ENCODE measurements at regions not wholly inside any gene's neighbourhood (a gene's known extent, or its start where the extent isn't known, plus 50 kb on each side); places are given as distances from the start of the nearest gene placed in this dataset.

DNA sequence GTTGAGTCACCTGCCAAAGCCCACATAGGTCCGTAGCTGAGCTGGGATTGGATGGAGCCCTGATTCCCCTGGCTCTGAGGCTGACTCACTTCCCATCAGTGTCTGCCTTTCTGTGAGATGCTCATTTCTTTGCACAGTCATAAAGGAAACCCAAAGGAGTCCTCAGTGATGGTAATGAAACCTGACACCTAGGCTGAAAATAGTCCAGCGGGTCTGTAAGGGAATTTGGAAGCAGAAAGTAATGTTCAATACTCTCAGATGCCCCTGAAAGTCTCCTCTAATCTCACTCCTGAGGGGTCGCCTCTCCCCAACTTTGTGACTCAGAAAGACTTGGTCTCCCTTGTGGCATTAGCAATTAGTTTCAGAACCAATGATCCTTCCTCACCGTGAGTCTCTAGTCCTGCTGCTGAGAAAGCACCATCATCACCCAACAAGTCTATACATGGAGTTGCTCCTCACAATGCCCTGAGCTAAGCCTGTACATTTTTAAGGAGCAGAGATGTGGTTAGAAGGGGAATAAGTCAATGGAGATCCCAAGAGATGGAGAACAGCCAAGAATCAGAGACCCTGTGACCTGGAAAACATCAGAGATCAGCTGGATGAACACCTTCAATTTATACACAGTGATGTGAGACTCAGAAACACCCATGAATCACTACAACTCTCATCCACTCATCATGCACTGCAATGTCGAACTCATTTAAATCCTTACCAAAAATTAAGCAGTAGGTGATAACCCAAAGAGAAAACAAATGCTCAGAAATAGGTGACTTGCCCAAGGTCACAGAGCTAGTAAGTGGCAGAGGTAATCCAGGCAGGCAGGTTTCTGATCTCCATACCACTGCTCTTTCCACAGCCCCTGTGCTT, 219.0 kb upstream of the CPEB2 start:
- DNase-seq, result peak; percentile 81
- Mint-ChIP-seq H3K27ac (peak overlapping the region; percentile 88), H3K27me3 (ENCODE audit: low read depth) (peaks cover 6% of the 10 kb centered on the region), H3K36me3 (ENCODE audit: low read depth) (peaks cover 1% of the 10 kb centered on the region), H3K9me3 (peaks cover 2% of the 10 kb centered on the region), H3K4me3 (no peak overlapping the region), H3K4me1 (ENCODE audit: low read depth) (peaks cover 18% of the 10 kb centered on the region)
- CTCF ChIA-PET, result no interaction called here
- intact Hi-C loops (cut with micrococcal nuclease), result loop anchor here (1.0 to 10.0 kb wide), 11 partner anchors 60 to 1127 kb away; partner anchors contain the start of genes CD38 and CPEB2

DNA sequence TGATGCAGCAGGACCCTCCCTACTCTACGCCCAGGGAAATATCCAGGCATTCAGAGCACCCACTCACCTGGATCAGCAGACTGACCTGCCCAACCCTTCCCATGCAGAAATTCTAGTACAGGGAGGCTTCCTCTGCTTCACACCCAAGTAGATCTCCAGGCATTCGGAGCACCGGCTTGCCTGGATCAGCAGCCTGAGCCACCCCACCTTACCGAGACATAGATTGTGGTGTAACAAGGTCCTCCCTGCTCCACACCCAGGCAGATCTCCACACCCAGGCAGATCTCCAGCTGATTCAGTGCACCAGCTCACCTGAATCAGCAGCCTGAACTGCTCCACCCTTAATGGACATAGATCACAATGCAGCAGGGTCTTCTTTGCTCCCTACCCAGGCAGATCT, 215.1 kb upstream of the CPEB2 start:
- intact Hi-C loops (cut with micrococcal nuclease), result loop anchor here (10.0 kb wide), 3 partner anchors 398 to 988 kb away; partner anchors contain the start of gene CD38
- peaks cover 10% of the 10 kb centered on the region for H3K9me3 Mint-ChIP-seq
- H3K27me3 Mint-ChIP-seq (ENCODE audit: low read depth), result peaks cover 27% of the 10 kb centered on the region
- H3K36me3 Mint-ChIP-seq (ENCODE audit: low read depth), result peaks cover 7% of the 10 kb centered on the region
- CTCF ChIA-PET, result no interaction called here
- H3K4me1 Mint-ChIP-seq (ENCODE audit: low read depth), result peaks cover 27% of the 10 kb centered on the region
- no peak for DNase-seq
- no peak overlapping the region for H3K27ac Mint-ChIP-seq
- H3K4me3 Mint-ChIP-seq, result no peak overlapping the region

DNA sequence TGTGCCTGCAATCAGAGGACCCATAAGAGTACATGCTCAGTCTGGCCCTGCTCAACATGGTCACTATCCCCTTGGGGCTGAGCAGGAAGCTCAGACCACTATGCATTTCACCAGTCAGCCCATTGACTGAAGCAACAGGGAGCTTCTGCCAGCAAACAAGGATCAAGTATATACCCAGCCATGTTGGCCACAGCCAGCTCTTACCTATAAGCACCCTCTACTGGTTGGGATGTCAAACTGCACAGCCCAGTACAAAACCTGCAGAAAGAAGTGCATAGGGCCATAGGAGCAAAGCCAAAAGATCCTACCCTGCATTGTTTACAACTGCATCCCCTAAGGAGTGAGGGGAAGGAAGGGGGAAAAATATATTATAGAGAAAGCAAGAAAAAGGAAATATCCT, 214.4 kb upstream of the CPEB2 start:
- CTCF ChIA-PET, result interaction anchor here (0.7 to 0.8 kb wide), 5 partner anchors 19 to 829 kb away, joined by 3 to 6 read pairs (median 4); no protein-coding TSS in a partner anchor
- peaks cover 7% of the 10 kb centered on the region for H3K36me3 Mint-ChIP-seq (ENCODE audit: low read depth)
- H3K4me1 Mint-ChIP-seq (ENCODE audit: low read depth), result peaks cover 21% of the 10 kb centered on the region
- DNase-seq, result peak; percentile 41
- H3K9me3 Mint-ChIP-seq, result peaks cover 10% of the 10 kb centered on the region
- no peak overlapping the region for H3K27ac Mint-ChIP-seq
- peaks cover 33% of the 10 kb centered on the region for H3K27me3 Mint-ChIP-seq (ENCODE audit: low read depth)
- intact Hi-C loops (cut with micrococcal nuclease), result loop anchor here (1.0 to 10.0 kb wide), 5 partner anchors 38 to 1134 kb away; partner anchors contain the start of gene CD38
- H3K4me3 Mint-ChIP-seq, result no peak overlapping the region

DNA sequence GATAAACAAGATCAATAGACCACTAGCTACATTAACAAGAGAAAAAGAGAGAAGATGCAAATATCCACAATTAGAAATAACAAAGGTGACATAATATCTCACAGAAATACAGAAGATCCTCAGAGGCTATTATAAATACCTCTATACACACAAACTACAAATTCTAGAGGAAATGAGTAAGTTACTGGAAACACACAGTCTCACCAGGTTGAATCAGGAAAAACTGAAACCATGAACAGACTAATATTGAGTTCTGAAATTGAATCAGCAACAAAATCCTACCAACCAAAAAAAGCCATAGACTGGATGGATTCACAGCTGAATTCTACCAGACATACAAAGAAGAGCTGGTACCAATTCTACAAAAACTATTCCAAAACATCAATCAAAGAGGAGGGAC, 211.8 kb upstream of the CPEB2 start:
- H3K36me3 Mint-ChIP-seq (ENCODE audit: low read depth), result peaks cover 7% of the 10 kb centered on the region
- H3K9me3 Mint-ChIP-seq, result peaks cover 19% of the 10 kb centered on the region
- H3K27me3 Mint-ChIP-seq (ENCODE audit: low read depth), result peaks cover 50% of the 10 kb centered on the region
- no peak for DNase-seq
- CTCF ChIA-PET, result interaction anchor here (0.7 kb wide), 1 partner anchor 164 kb away, joined by 3 read pairs; no protein-coding TSS in a partner anchor
- peak overlapping the region; percentile 32 for H3K27ac Mint-ChIP-seq
- intact Hi-C loops (cut with micrococcal nuclease), result loop anchor here (1.0 kb wide), 4 partner anchors 8 to 216 kb away; partner anchors contain the start of gene CPEB2
- no peak overlapping the region for H3K4me3 Mint-ChIP-seq
- H3K4me1 Mint-ChIP-seq (ENCODE audit: low read depth), result peaks cover 12% of the 10 kb centered on the region

DNA sequence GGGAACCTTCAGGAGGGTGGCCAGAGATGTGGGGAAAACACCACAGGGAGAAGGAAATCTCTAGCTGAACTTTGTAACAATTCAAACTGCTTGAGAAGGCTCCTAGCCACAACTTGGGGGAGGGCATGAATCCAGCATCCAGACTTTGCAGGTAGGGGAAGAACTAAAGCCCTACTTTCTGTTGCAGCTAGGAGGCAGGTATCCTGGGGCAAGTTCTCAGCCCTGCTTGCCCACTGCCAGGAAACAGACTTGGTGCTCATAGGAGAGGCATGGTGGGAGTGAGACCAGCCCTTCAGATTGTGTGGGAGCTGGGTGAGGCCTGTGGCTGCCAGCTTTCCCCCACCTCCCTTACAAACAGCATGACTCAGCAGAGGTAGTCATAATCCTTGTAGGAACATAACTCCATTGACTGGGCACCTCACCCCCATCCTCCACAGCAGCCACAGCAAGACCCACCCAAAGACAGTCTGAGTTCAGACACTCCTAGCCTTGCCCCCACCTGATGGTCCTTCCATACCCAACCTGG, 209.5 kb upstream of the CPEB2 start:
- Mint-ChIP-seq H3K27me3 (ENCODE audit: low read depth) (peaks cover 54% of the 10 kb centered on the region), H3K27ac (no peak overlapping the region), H3K9me3 (peaks cover 23% of the 10 kb centered on the region), H3K4me1 (ENCODE audit: low read depth) (peaks cover 12% of the 10 kb centered on the region), H3K36me3 (ENCODE audit: low read depth) (peaks cover 7% of the 10 kb centered on the region), H3K4me3 (no peak overlapping the region)
- no peak for DNase-seq
- intact Hi-C loops (cut with micrococcal nuclease), result no loop called here
- CTCF ChIA-PET, result interaction anchor here (1.1 kb wide), 1 partner anchor 25 kb away, joined by 3 read pairs; no protein-coding TSS in a partner anchor

DNA sequence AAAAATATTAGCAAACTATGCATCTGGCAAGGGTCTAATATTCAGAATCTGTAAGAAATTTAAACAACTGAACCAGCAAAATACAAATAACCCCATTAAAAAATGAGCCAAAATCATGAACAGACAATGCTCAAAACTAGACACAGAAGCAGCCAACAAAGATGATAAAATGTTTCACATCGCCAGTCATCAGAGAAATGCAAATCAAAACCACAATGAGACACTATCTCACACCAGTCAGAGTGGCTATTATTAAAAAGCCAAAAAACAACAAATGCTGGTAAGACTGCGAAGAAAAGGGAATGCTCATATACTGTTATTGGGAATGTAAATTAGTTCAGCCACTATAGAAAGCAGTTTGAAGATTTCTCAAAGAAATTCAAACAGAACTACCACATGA, 201.3 kb upstream of the CPEB2 start:
- CTCF ChIA-PET, result no interaction called here
- Mint-ChIP-seq H3K27ac (no peak overlapping the region), H3K9me3 (peaks cover 10% of the 10 kb centered on the region), H3K4me3 (no peak overlapping the region), H3K27me3 (ENCODE audit: low read depth) (peaks cover 26% of the 10 kb centered on the region), H3K4me1 (ENCODE audit: low read depth) (no peaks in the 10 kb centered on the region), H3K36me3 (ENCODE audit: low read depth) (no peaks in the 10 kb centered on the region)
- DNase-seq, result no peak
- intact Hi-C loops (cut with micrococcal nuclease), result no loop called here

DNA sequence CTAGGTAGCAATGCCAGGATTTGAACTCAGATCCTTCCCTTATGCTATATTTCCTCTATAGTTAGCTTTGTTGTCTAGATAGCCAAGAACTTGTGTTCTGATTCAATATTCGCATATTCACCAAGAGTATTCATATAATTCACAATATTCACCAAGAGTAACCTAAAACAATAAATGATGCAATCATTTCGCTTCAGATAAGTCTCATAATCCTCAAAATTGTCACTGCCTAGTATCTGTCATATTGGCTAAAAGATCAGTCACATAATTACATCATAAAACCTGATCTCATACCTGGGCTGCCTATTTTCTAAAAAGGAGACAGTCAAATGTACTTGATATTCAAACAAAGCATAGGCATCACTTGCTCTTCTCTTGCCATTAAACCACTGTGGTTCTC, 199.7 kb upstream of the CPEB2 start:
- H3K4me1 Mint-ChIP-seq (ENCODE audit: low read depth), result no peaks in the 10 kb centered on the region
- no peaks in the 10 kb centered on the region for H3K36me3 Mint-ChIP-seq (ENCODE audit: low read depth)
- no peak overlapping the region for H3K27ac Mint-ChIP-seq
- intact Hi-C loops (cut with micrococcal nuclease), result no loop called here
- peaks cover 7% of the 10 kb centered on the region for H3K9me3 Mint-ChIP-seq
- DNase-seq, result no peak
- H3K27me3 Mint-ChIP-seq (ENCODE audit: low read depth), result peaks cover 22% of the 10 kb centered on the region
- CTCF ChIA-PET, result no interaction called here
- no peak overlapping the region for H3K4me3 Mint-ChIP-seq

DNA sequence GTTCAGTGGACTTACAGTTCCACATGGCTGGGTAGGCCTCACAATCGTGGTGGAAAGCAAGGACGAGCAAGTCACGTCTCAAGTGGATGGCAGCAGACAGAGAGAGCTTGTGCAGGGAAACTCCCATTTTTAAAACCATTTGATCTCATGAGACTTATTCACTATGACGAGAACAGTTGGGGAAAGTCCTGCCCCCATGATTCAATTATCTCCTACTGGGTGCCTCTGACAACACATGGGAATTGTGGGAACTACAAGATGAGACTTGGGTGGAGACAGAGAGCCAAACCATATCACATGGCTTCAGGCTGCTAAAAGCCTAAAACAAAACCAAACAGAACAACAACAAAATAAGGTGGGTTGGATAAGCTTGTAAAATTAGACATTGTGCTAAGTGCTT, 194.4 kb upstream of the CPEB2 start:
- H3K36me3 Mint-ChIP-seq (ENCODE audit: low read depth), result no peaks in the 10 kb centered on the region
- intact Hi-C loops (cut with micrococcal nuclease), result no loop called here
- no peak overlapping the region for H3K4me3 Mint-ChIP-seq
- H3K4me1 Mint-ChIP-seq (ENCODE audit: low read depth), result peaks cover 2% of the 10 kb centered on the region
- no peaks in the 10 kb centered on the region for H3K9me3 Mint-ChIP-seq
- CTCF ChIA-PET, result no interaction called here
- no peak overlapping the region for H3K27ac Mint-ChIP-seq
- peaks cover 17% of the 10 kb centered on the region for H3K27me3 Mint-ChIP-seq (ENCODE audit: low read depth)
- peak; percentile 8 for DNase-seq

DNA sequence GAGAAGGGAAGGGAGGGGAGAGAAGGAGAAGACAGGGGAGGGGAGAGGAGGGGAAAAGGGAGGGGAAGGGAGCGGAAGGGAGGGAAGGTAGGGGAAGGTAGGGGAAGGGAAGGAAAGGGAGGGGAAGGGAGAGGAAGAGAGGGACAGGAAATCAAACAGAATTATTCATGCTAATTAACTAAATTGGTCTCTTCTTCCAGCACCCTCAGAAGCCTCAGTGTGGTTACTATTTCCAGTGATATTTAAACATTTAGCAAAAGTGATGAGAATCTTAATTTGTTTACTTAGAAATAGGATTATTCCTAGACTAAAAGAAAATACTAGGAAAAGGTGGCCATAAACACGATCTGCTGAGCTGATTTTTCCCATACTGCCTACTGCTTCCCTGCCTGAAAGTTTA, 193.1 kb upstream of the CPEB2 start:
- intact Hi-C loops (cut with micrococcal nuclease), result no loop called here
- Mint-ChIP-seq H3K4me1 (ENCODE audit: low read depth) (peaks cover 2% of the 10 kb centered on the region), H3K4me3 (no peak overlapping the region), H3K27ac (no peak overlapping the region), H3K36me3 (ENCODE audit: low read depth) (no peaks in the 10 kb centered on the region), H3K27me3 (ENCODE audit: low read depth) (peaks cover 12% of the 10 kb centered on the region), H3K9me3 (no peaks in the 10 kb centered on the region)
- CTCF ChIA-PET, result no interaction called here
- DNase-seq, result no peak

DNA sequence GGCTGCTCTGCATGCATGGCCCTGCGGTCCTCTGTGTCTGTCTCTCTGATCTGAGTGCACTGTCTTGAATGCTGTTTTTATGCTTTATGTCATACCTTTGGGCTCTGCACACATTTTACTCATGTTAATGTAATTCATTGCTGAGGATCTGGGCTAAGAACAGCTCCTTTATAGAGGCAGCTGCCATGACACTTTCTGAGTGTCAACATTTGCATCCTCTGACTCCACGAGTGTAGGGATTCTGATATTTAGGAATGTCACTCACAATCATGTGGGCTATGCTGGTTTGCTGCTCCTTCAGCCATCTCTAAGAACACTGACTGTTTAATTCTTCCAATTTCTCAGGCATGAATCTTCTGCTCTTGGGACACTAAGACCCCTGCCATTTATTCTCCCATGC, 192.2 kb upstream of the CPEB2 start:
- H3K36me3 Mint-ChIP-seq (ENCODE audit: low read depth), result no peaks in the 10 kb centered on the region
- no peak overlapping the region for H3K4me3 Mint-ChIP-seq
- H3K9me3 Mint-ChIP-seq, result no peaks in the 10 kb centered on the region
- H3K4me1 Mint-ChIP-seq (ENCODE audit: low read depth), result peaks cover 2% of the 10 kb centered on the region
- DNase-seq, result no peak
- intact Hi-C loops (cut with micrococcal nuclease), result no loop called here
- H3K27ac Mint-ChIP-seq, result no peak overlapping the region
- H3K27me3 Mint-ChIP-seq (ENCODE audit: low read depth), result peaks cover 10% of the 10 kb centered on the region
- CTCF ChIA-PET, result interaction anchor here (0.6 kb wide), 1 partner anchor 462 kb away, joined by 8 read pairs; no protein-coding TSS in a partner anchor

DNA sequence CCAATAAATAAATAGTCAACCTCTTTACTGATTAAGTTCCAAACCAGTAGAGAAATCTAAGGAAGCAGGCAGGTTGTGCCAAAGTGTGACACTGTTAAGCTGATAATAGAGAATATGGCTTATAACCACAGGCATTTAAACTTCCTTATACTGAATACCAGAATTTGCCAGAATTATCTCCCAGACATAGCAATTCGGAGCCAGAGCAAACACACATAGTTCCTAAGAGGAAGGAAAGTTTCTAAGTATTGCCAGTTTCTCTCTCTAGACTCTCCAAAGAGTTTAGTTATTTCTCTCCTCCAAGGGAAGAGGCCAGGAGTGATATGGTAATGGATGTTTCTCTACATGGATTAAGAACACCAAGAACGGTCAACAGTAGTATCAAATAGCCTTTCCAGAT, 191.7 kb upstream of the CPEB2 start:
- H3K27ac Mint-ChIP-seq, result no peak overlapping the region
- H3K36me3 Mint-ChIP-seq (ENCODE audit: low read depth), result no peaks in the 10 kb centered on the region
- H3K4me1 Mint-ChIP-seq (ENCODE audit: low read depth), result peaks cover 2% of the 10 kb centered on the region
- DNase-seq, result no peak
- H3K9me3 Mint-ChIP-seq, result no peaks in the 10 kb centered on the region
- H3K4me3 Mint-ChIP-seq, result no peak overlapping the region
- CTCF ChIA-PET, result no interaction called here
- H3K27me3 Mint-ChIP-seq (ENCODE audit: low read depth), result peaks cover 10% of the 10 kb centered on the region
- intact Hi-C loops (cut with micrococcal nuclease), result no loop called here

DNA sequence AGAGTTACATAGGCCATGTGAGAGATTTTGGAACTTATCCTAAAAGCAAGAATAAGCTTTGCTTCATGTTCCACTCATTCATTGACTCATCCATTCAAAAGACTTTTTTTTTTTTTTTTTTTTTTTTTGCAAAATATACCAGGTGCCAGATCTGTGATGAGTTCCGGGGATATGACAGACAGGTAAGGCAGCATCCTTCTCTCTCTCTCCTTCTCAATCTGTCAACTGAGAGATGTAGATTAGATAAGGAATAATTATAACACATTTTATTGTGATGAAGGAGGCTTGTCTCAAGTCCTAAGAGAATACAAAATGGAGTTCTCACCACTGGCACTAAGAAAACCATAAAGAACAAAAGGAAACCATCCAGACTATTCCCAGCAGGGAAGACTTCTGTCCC, 190.2 kb upstream of the CPEB2 start:
- intact Hi-C loops (cut with micrococcal nuclease), result no loop called here

More for the DNA sequence above, 190.2 kb upstream of the CPEB2 start:
- no peaks in the 10 kb centered on the region for H3K9me3 Mint-ChIP-seq
- H3K27me3 Mint-ChIP-seq (ENCODE audit: low read depth), result peaks cover 10% of the 10 kb centered on the region
- no peaks in the 10 kb centered on the region for H3K36me3 Mint-ChIP-seq (ENCODE audit: low read depth)
- peaks cover 2% of the 10 kb centered on the region for H3K4me1 Mint-ChIP-seq (ENCODE audit: low read depth)
- H3K27ac Mint-ChIP-seq, result no peak overlapping the region
- CTCF ChIA-PET, result interaction anchor here (0.7 kb wide), 1 partner anchor 1046 kb away, joined by 3 read pairs; no protein-coding TSS in a partner anchor
- no peak for DNase-seq
- H3K4me3 Mint-ChIP-seq, result no peak overlapping the region
